GM12878 (cell line): ENCODE measurements at regions not wholly inside any gene's neighbourhood (a gene's known extent, or its start where the extent isn't known, plus 50 kb on each side); places are given as distances from the start of the nearest gene placed in this dataset.

ENCODE experiments used
- ATAC-seq: fragments of 200-7000 bp; cut with Tn5 transposase; 3 replicates; pipeline ENCODE4 v1.9.1; 2020; ENCODE audit warnings: mild to moderate bottlenecking, moderate library complexity
- BruUV-seq: library from RNA; stranded (reverse); fragments of 400-500 nt; replicated peaks from 2 replicates; lab custom pipeline; 2021; lab: Mats Ljungman, UMichigan
- CTCF ChIA-PET: fragments of 300-600 bp; sonication (Branson Sonifier 250); formaldehyde crosslinking; extraction: SDS; loops from one replicate; lab custom pipeline; 2021; ENCODE audit warnings: inconsistent platforms; lab: Yijun Ruan, JAX
- POLR2A ChIA-PET: fragments of 350-600 bp; formaldehyde crosslinking; extraction: SDS; loops from one replicate; lab custom pipeline; 2021; ENCODE audit warnings: inconsistent platforms; lab: Charles Lee
- RAD21 ChIA-PET: fragments of 300-600 bp; sonication (Branson Sonifier 250); formaldehyde crosslinking; loops from one replicate; lab custom pipeline; 2023; ENCODE audit warnings: antibody characterized with exemption; ENCODE audit not compliant: unreplicated experiment; lab: Charles Lee
- SMC1A ChIA-PET: fragments of 300-600 bp; sonication (Branson Sonifier 250); formaldehyde crosslinking; loops from one replicate; lab custom pipeline; 2023; ENCODE audit not compliant: unreplicated experiment, uncharacterized antibody; lab: Charles Lee
- DNase-seq: peaks from one replicate; pipeline ENCODE4 v3.0.0-alpha.2; 2011; ENCODE audit warnings: low read depth, low spot score
- FAIRE-seq: peaks from 3 replicates; lab custom pipeline; 2011; peaks lifted over from hg19 to GRCh38; lab: Jason Lieb, UNC
- H2AFZ ChIP-seq: 2 replicates; pipeline ENCODE4 v1.6.0; 2011; ENCODE audit warnings: low read depth, low read length, control low read depth; ENCODE audit not compliant: control insufficient read depth
- H3K27ac ChIP-seq: 2 replicates; pipeline ENCODE4 v1.5.1; 2011; ENCODE audit warnings: control low read depth; ENCODE audit not compliant: control insufficient read depth, insufficient read depth
- H3K27me3 ChIP-seq, 2 experiments: replicated peaks in 1 of 2; 2 replicates each; pipeline versions ENCODE4 v1.6.0 to v1.6.1; 2011; ENCODE audit warnings: low read length in 1 of 2; ENCODE audit not compliant: control insufficient read depth in 2 of 2, insufficient read depth in 2 of 2
- H3K36me3 ChIP-seq, 2 experiments: 2 replicates each; pipeline ENCODE4 v1.5.1; 2011; ENCODE audit warnings: low read length in 1 of 2; ENCODE audit not compliant: control insufficient read depth in 2 of 2, insufficient read depth in 2 of 2
- H3K4me1 ChIP-seq: 2 replicates; pipeline ENCODE4 v1.6.1; 2011; ENCODE audit warnings: mild to moderate bottlenecking, low read length, moderate library complexity, mixed read lengths; ENCODE audit not compliant: control insufficient read depth, insufficient read depth
- H3K4me2 ChIP-seq: 2 replicates; pipeline ENCODE4 v1.6.0; 2011; ENCODE audit warnings: control low read depth; ENCODE audit not compliant: control insufficient read depth, insufficient read depth
- H3K4me3 ChIP-seq: fragments of 200-600 bp; sonication (generic); 2 replicates; pipeline ENCODE4 v1.5.1; 2016
- H3K79me2 ChIP-seq: 2 replicates; pipeline ENCODE4 v1.6.0; 2011; ENCODE audit warnings: low read length; ENCODE audit not compliant: control insufficient read depth, insufficient read depth
- H3K9ac ChIP-seq: 2 replicates; pipeline ENCODE4 v1.8.0; 2011; ENCODE audit warnings: low read length, control low read depth, mixed read lengths; ENCODE audit not compliant: control insufficient read depth, insufficient read depth
- H3K9me3 ChIP-seq: replicated peaks from 3 replicates; pipeline ENCODE4 v1.5.1; 2011; ENCODE audit warnings: mild to moderate bottlenecking, low read length; ENCODE audit not compliant: control insufficient read depth, insufficient read depth
- H4K20me1 ChIP-seq: 2 replicates; pipeline ENCODE4 v1.6.0; 2011; ENCODE audit not compliant: control insufficient read depth, insufficient read depth
- BCLAF1 ChIP-seq: fragments of 450-650 bp; IDR thresholded peaks from 2 replicates; pipeline ENCODE4 v1.6.1; 2017; ENCODE audit warnings: antibody characterized with exemption, mild to moderate bottlenecking, moderate library complexity
- CBX5 ChIP-seq: sonication (generic); IDR thresholded peaks from 2 replicates; pipeline ENCODE4 v1.6.1; 2016; ENCODE audit warnings: low read depth, moderate library complexity, mild to moderate bottlenecking, inconsistent platforms
- CTCF ChIP-seq, 3 experiments: IDR thresholded peaks in 2 of 3; conservative IDR thresholded peaks in 1 of 3; 2 replicates each; pipeline ENCODE4 v1.5.1; 2011; ENCODE audit warnings: low read depth in 3 of 3, low read length in 3 of 3, mild to moderate bottlenecking in 3 of 3, control low read depth in 2 of 3, moderate library complexity in 2 of 3, inconsistent platforms in 1 of 3, mixed read lengths in 1 of 3; ENCODE audit not compliant: control insufficient read depth in 2 of 3, insufficient read depth in 1 of 3; ENCODE audit errors: extremely low read depth in 1 of 3
- FOS ChIP-seq: IDR thresholded peaks from 3 replicates; pipeline ENCODE4 v1.6.1; 2011; ENCODE audit warnings: borderline replicate concordance; ENCODE audit not compliant: insufficient read length; ENCODE audit errors: extremely low read depth
- GABPA ChIP-seq: IDR thresholded peaks from 2 replicates; pipeline ENCODE4 v1.6.1; 2014; ENCODE audit warnings: antibody characterized with exemption, low read depth, mild to moderate bottlenecking, inconsistent platforms
- HCFC1 ChIP-seq: fragments of 150-350 bp; IDR thresholded peaks from 2 replicates; pipeline ENCODE4 v1.6.1; 2014; ENCODE audit warnings: low read length
- IKZF1 ChIP-seq: fragments of 450-650 bp; conservative IDR thresholded peaks from 2 replicates; pipeline ENCODE4 v1.6.1; 2017; ENCODE audit warnings: antibody characterized with exemption, mild to moderate bottlenecking
- IRF4 ChIP-seq: IDR thresholded peaks from 2 replicates; pipeline ENCODE4 v1.6.1; 2011; ENCODE audit warnings: low read depth, low read length
- JUND ChIP-seq: IDR thresholded peaks from 2 replicates; pipeline ENCODE4 v1.6.1; 2012; ENCODE audit warnings: low read depth, mild to moderate bottlenecking, low read length, improper control_type of control experiment, moderate library complexity
- MEF2A ChIP-seq: IDR thresholded peaks from 2 replicates; pipeline ENCODE4 v1.6.1; 2011; ENCODE audit warnings: low read depth, mild to moderate bottlenecking, low read length, moderate library complexity; ENCODE audit not compliant: insufficient read depth
- SIN3A ChIP-seq: IDR thresholded peaks from 2 replicates; pipeline ENCODE4 v1.6.1; 2012; ENCODE audit warnings: low read depth, low read length, improper control_type of control experiment
- SIX5 ChIP-seq: IDR thresholded peaks from 2 replicates; pipeline ENCODE4 v1.6.1; 2011; ENCODE audit warnings: mild to moderate bottlenecking, low read depth, low read length, moderate library complexity; ENCODE audit not compliant: severe bottlenecking
- SRF ChIP-seq, 2 experiments: IDR thresholded peaks; 2 replicates each; pipeline ENCODE4 v1.6.1; 2011; ENCODE audit warnings: low read depth in 2 of 2, low read length in 2 of 2, mild to moderate bottlenecking in 1 of 2, moderate library complexity in 1 of 2
- TCF7 ChIP-seq: IDR thresholded peaks from 2 replicates; pipeline ENCODE4 v1.6.1; 2014; ENCODE audit warnings: antibody characterized with exemption, borderline replicate concordance
- ZNF24 ChIP-seq: fragments of 450-650 bp; IDR thresholded peaks from 2 replicates; pipeline ENCODE4 v1.6.1; 2017; ENCODE audit warnings: antibody characterized with exemption, mild to moderate bottlenecking
- WGBS: methylation state at CpG from one replicate; pipeline ENCODE4 v1.1.6; 2016; ENCODE audit warnings: low lambda C conversion rate; ENCODE audit not compliant: insufficient replicate concordance, insufficient coverage; ENCODE audit errors: missing lambda C conversion rate; 5-methylcytosine and 5-hydroxymethylcytosine counted together
- in situ Hi-C: fragments of 300-500 bp; cut with MboI; formaldehyde crosslinking; loops from 9 replicates; pipeline ENCODE4 v1.14.3; 2018; ENCODE audit warnings: mixed read lengths
- intact Hi-C: fragments of 100-400 bp; cut with micrococcal nuclease; formaldehyde crosslinking; loops from one replicate; pipeline ENCODE4 v1.14.2; 2022; ENCODE audit not compliant: unreplicated experiment
- TF ChIP-seq, protein P1 (sequence below): IDR thresholded peaks from 2 replicates; pipeline ENCODE4 v1.6.1; 2012; ENCODE audit warnings: low read length, inconsistent platforms

DNA sequence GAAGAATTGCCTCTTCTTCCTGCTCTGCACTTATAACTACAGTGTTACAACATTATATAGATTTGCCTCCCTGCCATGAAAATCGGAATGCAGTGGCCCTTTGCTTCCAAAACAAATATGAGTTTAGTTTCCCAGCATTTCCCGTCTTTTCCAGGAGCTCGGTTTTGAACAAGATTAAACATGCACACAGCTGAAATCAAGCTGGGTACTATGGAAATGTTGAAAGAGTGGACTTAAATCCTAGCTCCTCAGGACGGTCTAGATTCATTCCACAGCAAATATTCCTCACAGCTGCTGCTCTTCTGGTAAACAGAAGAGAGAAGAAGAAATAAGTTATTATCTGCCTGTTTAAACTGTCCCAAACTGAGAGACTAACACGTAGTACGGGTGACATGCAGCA is 161.4 kb downstream of the PIK3R1 start:
- no peak overlapping the region for H3K9ac ChIP-seq
- no peaks in the 10 kb centered on the region; a peak in 1 of 4 replicates for H3K27me3 ChIP-seq
- no TSS peak for BruUV-seq
- H4K20me1 ChIP-seq = no peaks in the 10 kb centered on the region
- no peaks in the 10 kb centered on the region for H3K36me3 ChIP-seq
- no peak overlapping the region for H3K27ac ChIP-seq
- CTCF ChIA-PET = interaction anchor here (0.6 to 1.5 kb wide), 7 partner anchors 13 to 338 kb away, joined by 3 to 5 read pairs (median 3); no protein-coding TSS in a partner anchor
- no peak overlapping the region for H2AFZ ChIP-seq
- 97% methylated on average over 6 of the region's 6 CpGs for WGBS
- TF ChIP-seq IRF4 (no peak), JUND (no peak), FOS (no peak), ZNF24 (no peak), IKZF1 (no peak), TCF7 (no peak), CBX5 (no peak), GABPA (no peak), SIN3A (no peak), BCLAF1 (no peak), CTCF (IDR thresholded peaks at IDR 0.05 in 2 of 3, conservative IDR thresholded peaks at IDR 0.05 in 1 of 3; ENCODE audit: control insufficient read depth in 2 of 3, extremely low read depth in 1 of 3, insufficient read depth in 1 of 3, low read depth in 3 of 3, low read length in 3 of 3) (no peak), HCFC1 (no peak), SIX5 (no peak), SRF (IDR thresholded peaks at IDR 0.05; ENCODE audit: low read depth in 2 of 2, low read length in 2 of 2) (no peak), MEF2A (no peak)
- TF ChIP-seq, protein P1, sequence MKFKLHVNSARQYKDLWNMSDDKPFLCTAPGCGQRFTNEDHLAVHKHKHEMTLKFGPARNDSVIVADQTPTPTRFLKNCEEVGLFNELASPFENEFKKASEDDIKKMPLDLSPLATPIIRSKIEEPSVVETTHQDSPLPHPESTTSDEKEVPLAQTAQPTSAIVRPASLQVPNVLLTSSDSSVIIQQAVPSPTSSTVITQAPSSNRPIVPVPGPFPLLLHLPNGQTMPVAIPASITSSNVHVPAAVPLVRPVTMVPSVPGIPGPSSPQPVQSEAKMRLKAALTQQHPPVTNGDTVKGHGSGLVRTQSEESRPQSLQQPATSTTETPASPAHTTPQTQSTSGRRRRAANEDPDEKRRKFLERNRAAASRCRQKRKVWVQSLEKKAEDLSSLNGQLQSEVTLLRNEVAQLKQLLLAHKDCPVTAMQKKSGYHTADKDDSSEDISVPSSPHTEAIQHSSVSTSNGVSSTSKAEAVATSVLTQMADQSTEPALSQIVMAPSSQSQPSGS = no peak
- H3K4me2 ChIP-seq = no peak overlapping the region
- DNase-seq (no peak), FAIRE-seq (no peak), ATAC-seq (no peak)
- H3K79me2 ChIP-seq = no peaks in the 10 kb centered on the region
- H3K4me1 ChIP-seq = peaks cover 30% of the 10 kb centered on the region
- in situ Hi-C loops = no loop called here
- no peak overlapping the region for H3K4me3 ChIP-seq
- POLR2A ChIA-PET = interaction anchor here (1.3 kb wide), 1 partner anchor 21 kb away, joined by 3 read pairs; no protein-coding TSS in a partner anchor
- intact Hi-C loops = loop anchor here (5.0 kb wide), 3 partner anchors 70 to 85 kb away; no protein-coding TSS in a partner anchor
- SMC1A ChIA-PET = interaction anchor here (0.7 to 4.6 kb wide), 14 partner anchors 8 to 90 kb away, joined by 3 to 36 read pairs (median 3); no protein-coding TSS in a partner anchor
- RAD21 ChIA-PET = interaction anchor here (1.0 to 1.4 kb wide), 2 partner anchors 15 to 56 kb away, joined by 3 read pairs; no protein-coding TSS in a partner anchor
- H3K9me3 ChIP-seq = no peaks in the 10 kb centered on the region
